GM21529 (cell line): ENCODE measurements at regions not wholly inside any gene's neighbourhood (a gene's known extent, or its start where the extent isn't known, plus 50 kb on each side); places are given as distances from the start of the nearest gene placed in this dataset.
"Not testable (repeated sequence)": the region's sequence is repeated elsewhere in the genome, so short reads cannot be mapped to it uniquely, and the experiment has no call there.

ENCODE experiments used
- ATAC-seq: cut with Tn5 transposase; IDR thresholded peaks from one replicate; pipeline ENCODE4 v1.9.1; 2021; ENCODE audit not compliant: unreplicated experiment

DNA sequence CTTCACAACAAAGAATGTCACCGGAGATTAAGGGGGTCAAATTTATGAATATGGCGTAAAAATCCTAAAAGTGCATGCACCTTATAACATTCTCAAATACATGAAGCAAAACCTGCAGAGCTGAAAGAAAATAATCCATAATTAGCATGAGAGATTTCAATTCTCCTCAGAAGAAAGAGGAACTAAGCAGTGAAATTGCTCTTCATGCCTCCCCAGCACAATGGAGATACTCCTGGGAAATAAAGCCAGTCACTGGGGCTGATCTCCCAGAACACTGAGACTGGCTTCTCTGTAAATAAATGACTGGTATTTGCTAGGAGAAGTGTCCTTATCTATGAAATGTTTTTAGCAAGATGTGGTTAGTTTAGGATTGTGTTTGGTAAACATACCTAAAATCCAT lies 68.1 kb downstream of the GOLGA6L6 start:
- ATAC-seq, result peak; percentile 42

DNA sequence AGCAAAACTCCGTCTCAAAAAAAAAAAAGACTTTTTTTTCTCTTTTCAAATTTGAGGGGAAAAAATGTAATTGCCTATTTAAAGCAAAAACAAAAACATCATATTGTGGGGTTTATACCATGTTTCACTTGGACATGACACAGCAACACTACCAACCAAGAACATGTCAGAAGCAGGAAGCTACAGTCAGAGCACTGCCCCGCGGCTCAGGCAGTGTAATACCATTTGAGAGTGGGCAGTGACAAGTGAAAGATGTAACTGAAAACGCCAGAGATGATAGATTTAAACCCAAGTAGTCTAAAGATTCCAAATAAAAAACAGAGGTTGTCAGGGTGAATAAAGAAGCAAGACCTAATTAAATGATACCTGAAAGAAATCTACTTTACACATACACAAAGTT lies 68.6 kb downstream of the GOLGA6L6 start:
- peak; percentile 63 for ATAC-seq

- not testable (repeated sequence) for ATAC-seq
Measured at GRCh38 chr15:20470810-20471209, 70.8 kb downstream of the GOLGA6L6 start.

DNA sequence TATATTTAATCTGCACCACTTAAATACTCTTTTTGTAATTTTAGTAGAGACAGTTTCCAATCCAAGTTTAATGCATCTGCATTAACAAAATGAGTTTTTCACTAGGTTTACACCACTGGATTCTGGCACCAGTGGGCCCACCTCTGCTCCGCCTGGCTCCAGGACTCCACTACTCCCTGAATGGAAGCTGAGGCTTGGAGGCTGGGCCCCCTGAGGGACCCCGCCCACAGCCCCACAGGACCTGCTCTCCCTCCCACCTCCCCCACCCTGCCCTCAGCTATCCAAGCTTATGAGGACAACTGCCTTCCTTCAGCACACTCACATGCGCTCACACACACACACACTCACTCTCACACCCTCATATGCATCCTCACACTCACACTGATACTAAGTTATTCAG lies 100.5 kb downstream of the GOLGA6L6 start:
- not testable (repeated sequence) for ATAC-seq

GRCh38 chr15:20440390-20440789 lies 101.2 kb downstream of the GOLGA6L6 start:
- ATAC-seq, result not testable (repeated sequence)

DNA sequence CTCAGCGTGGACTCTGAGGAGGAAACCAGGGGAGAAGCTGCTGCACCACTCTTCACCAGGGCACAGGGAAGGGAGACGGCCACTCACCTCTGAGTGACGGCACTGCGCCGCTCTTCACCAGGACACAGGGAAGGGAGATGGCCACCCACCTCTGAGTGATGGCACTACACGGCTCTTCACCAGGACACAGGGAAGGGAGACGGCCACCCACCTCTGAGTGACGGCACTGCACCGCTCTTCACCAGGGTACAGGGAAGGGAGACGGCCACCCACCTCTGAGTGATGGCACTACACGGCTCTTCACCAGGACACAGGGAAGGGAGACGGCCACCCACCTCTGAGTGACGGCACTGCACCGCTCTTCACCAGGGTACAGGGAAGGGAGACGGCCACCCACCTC lies 102.5 kb downstream of the GOLGA6L6 start:
- ATAC-seq, result not testable (repeated sequence)

DNA sequence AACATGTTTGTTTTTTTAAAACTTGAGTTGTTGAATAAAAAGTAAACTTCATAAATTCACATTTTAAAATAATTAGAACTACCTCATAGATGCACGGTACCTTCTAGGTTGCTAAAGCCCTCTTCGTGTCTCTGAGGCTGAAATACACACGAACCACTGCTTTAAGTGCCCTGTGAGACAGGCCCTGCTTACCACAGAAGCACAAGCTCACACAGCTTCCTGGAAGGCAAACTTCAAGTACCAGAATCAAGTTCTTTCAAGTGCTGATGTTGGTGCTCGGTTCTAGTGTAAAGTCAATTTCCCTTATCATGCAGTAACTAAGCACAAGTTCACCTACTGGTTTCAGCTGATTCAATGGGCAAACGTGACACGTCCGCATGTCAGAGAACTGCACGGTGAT lies 103.3 kb downstream of the GOLGA6L6 start:
- not testable (repeated sequence) for ATAC-seq

DNA sequence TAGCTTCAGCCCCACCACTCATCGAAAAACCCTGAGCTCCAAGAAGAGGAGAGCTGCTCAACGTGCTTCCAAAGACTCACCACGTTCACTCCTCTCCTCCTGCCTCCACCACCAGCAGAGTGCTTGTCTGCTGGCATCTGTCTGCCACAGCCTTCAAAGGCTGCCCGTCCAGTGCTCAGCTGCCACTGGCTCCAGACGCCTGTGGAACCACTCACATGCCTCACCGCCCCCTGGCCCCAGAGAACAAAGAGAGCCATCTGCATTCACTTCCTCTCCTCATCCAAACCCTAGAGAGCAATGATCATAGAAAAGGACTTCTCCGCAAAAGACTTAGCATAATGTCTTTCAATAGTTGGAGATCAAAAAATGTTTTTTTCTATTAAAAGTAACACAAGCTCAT lies 108.1 kb downstream of the GOLGA6L6 start:
- ATAC-seq, result not testable (repeated sequence)

DNA sequence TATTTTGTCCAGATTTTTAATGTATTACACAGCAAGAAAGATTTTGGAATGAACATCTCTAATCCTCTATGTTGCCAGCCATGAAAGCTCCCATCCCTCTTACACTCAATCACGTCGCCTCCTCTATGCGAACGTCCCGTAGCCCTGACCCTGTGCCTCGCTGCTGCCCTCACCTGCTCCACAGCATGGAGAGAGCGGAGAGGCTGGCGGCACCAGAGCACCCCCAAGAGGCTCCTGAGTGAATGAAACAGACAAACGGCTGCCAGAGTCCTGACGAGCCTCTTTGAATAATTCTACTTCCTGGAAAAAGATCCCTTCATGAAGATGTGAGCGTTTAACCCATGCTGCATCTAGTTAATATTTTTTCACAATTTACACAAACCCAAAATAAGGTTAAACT lies 111.1 kb downstream of the GOLGA6L6 start:
- not testable (repeated sequence) for ATAC-seq

DNA sequence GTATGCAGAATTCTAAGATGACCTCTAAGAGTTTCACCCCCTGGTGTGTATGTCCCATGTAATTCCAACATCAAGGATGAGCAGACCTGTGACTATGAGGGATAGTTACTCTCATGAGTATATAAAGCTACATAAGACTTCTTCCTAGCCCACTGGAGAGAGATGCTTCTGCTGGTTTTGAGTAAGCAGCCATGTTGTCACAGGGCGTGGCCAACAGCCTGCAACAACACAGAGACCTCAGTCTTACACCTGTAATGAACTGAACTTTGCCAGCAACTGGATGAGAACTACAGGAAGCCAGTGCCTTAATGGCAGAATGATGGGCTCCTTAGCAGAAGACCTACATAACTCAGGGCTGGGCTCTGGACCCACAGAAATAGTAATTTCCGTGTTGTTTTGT lies 120.9 kb downstream of the GOLGA6L6 start:
- ATAC-seq, result not testable (repeated sequence)

GRCh38 chr15:20416618-20417017 lies 125.0 kb downstream of the GOLGA6L6 start:
- not testable (repeated sequence) for ATAC-seq

GRCh38 chr15:20409667-20410198 lies 131.9 kb downstream of the GOLGA6L6 start:
- not testable (repeated sequence) for ATAC-seq

DNA sequence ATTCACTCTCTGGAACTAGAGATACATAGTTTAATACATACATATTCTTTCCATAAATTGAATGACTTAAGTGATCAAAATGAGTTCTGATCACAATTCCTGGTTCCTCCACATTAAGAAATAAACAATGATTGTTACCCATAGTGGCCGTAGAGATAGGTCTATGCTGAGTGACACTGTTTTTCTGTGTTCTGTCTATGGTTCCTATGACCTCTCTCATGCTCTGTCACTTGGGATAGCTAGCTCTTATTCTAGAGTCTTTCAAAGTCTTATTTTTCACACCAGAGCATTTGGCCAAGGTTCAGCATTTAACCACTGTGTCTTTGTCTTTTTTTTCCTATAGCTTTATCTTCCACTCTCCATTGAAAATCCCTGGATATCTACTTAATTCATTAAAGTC lies 132.4 kb downstream of the GOLGA6L6 start:
- ATAC-seq, result no peak

- no peak for ATAC-seq
Measured at GRCh38 chr15:20407553-20407952, 134.0 kb downstream of the GOLGA6L6 start.

GRCh38 chr15:20404571-20404970 lies 137.0 kb downstream of the GOLGA6L6 start:
- not testable (repeated sequence) for ATAC-seq

GRCh38 chr15:20402586-20402985 lies 139.0 kb downstream of the GOLGA6L6 start:
- ATAC-seq, result not testable (repeated sequence)

GRCh38 chr15:20401058-20401457 lies 140.5 kb downstream of the GOLGA6L6 start:
- not testable (repeated sequence) for ATAC-seq

GRCh38 chr15:20398680-20399079 lies 142.9 kb downstream of the GOLGA6L6 start:
- not testable (repeated sequence) for ATAC-seq

- ATAC-seq, result not testable (repeated sequence)
Measured at GRCh38 chr15:20388161-20388560, 153.4 kb downstream of the GOLGA6L6 start.

GRCh38 chr15:20386198-20386597 lies 155.4 kb downstream of the GOLGA6L6 start:
- no peak for ATAC-seq

DNA sequence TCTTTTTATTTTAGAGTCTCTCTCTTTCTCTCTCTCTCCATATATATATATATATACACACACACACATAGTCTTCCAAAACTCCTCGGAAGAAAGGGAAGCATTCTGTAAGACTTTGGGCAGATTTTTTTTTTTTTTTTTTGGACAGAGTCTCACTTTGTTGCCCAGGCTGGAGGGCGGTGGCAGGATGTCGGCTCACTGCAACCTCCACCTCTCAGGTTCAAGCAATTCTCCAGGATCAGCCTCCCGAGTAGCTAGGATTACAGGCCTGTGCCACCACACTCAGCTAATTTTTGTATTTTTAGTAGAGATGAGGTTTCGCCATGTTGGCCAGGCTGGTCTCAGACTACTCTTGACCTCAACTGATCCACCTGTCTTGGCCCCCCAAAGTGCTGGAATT lies 161.4 kb downstream of the GOLGA6L6 start:
- not testable (repeated sequence) for ATAC-seq

GRCh38 chr15:20376872-20377271 lies 164.7 kb downstream of the GOLGA6L6 start:
- no peak for ATAC-seq

- not testable (repeated sequence) for ATAC-seq
Measured at GRCh38 chr15:20372416-20372815, 169.2 kb downstream of the GOLGA6L6 start.
